Osteocyte (in vitro differentiated cells): ENCODE measurements at regions not wholly inside any gene's neighbourhood (a gene's known extent, or its start where the extent isn't known, plus 50 kb on each side); places are given as distances from the start of the nearest gene placed in this dataset.

ENCODE experiments used
- DNase-seq: peaks from one replicate; pipeline ENCODE4 v3.0.0; 2021; ENCODE audit warnings: mixed read lengths; ENCODE audit not compliant: unreplicated experiment; ENCODE audit errors: extremely low spot score
- H3K27ac Mint-ChIP-seq: one replicate; pipeline ENCODE4 v1.8.0; 2021; ENCODE audit warnings: mild to moderate bottlenecking, mixed read lengths; ENCODE audit not compliant: unreplicated experiment
- H3K27me3 Mint-ChIP-seq: one replicate; pipeline ENCODE4 v1.8.0; 2021; ENCODE audit warnings: mixed read lengths; ENCODE audit not compliant: unreplicated experiment
- H3K36me3 Mint-ChIP-seq: one replicate; pipeline ENCODE4 v1.8.0; 2021; ENCODE audit warnings: mixed read lengths; ENCODE audit not compliant: unreplicated experiment
- H3K4me1 Mint-ChIP-seq: one replicate; pipeline ENCODE4 v1.8.0; 2021; ENCODE audit warnings: mixed read lengths; ENCODE audit not compliant: unreplicated experiment
- H3K4me3 Mint-ChIP-seq: one replicate; pipeline ENCODE4 v1.8.0; 2021; ENCODE audit warnings: mild to moderate bottlenecking, moderate library complexity, mixed read lengths; ENCODE audit not compliant: unreplicated experiment
- H3K9me3 Mint-ChIP-seq: one replicate; pipeline ENCODE4 v1.8.0; 2021; ENCODE audit warnings: mixed read lengths; ENCODE audit not compliant: unreplicated experiment
- TF ChIP-seq, protein P1 (sequence below): fragments of 200-600 bp; sonication (generic); IDR thresholded peaks from 2 replicates; pipeline ENCODE4 v1.5.0; 2021; ENCODE audit warnings: antibody characterized with exemption, mild to moderate bottlenecking, moderate library complexity

DNA sequence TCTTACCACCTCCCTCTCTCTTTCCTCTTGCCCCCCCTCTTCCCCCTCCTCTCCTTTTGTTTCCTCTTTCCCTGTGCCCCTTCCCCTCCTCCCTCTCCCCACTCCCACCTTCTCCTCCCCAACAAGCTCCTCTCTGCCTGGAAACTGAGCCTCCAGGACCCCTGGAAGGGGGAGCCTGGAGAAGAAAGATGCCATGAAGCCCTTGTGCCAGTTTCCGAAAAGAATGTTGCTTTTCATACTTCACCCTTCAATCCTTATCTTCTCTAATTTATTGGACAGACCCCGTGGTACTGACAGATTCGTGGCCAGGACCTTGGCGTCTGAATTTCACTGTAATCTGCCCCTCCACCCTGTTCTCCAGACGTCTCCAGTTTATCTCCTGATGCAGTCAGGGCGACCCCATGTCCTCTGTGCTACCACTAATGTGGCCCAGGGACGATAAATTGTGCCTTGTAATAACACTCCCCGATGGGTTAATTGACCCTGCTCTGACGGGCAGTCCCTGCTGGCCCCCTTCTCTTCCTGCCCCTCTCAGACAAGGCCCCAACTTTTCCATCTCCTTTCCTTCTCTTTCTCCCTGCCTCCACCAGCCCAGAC is 138.4 kb upstream of the GSE1 start:
- TF ChIP-seq, protein P1, sequence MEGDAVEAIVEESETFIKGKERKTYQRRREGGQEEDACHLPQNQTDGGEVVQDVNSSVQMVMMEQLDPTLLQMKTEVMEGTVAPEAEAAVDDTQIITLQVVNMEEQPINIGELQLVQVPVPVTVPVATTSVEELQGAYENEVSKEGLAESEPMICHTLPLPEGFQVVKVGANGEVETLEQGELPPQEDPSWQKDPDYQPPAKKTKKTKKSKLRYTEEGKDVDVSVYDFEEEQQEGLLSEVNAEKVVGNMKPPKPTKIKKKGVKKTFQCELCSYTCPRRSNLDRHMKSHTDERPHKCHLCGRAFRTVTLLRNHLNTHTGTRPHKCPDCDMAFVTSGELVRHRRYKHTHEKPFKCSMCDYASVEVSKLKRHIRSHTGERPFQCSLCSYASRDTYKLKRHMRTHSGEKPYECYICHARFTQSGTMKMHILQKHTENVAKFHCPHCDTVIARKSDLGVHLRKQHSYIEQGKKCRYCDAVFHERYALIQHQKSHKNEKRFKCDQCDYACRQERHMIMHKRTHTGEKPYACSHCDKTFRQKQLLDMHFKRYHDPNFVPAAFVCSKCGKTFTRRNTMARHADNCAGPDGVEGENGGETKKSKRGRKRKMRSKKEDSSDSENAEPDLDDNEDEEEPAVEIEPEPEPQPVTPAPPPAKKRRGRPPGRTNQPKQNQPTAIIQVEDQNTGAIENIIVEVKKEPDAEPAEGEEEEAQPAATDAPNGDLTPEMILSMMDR = no peak
- H3K36me3 Mint-ChIP-seq = no peaks in the 10 kb centered on the region
- H3K4me3 Mint-ChIP-seq = no peak overlapping the region
- no peaks in the 10 kb centered on the region for H3K9me3 Mint-ChIP-seq
- H3K27ac Mint-ChIP-seq = peak overlapping the region; percentile 6
- DNase-seq = no peak
- peaks cover 24% of the 10 kb centered on the region for H3K4me1 Mint-ChIP-seq
- no peaks in the 10 kb centered on the region for H3K27me3 Mint-ChIP-seq

DNA sequence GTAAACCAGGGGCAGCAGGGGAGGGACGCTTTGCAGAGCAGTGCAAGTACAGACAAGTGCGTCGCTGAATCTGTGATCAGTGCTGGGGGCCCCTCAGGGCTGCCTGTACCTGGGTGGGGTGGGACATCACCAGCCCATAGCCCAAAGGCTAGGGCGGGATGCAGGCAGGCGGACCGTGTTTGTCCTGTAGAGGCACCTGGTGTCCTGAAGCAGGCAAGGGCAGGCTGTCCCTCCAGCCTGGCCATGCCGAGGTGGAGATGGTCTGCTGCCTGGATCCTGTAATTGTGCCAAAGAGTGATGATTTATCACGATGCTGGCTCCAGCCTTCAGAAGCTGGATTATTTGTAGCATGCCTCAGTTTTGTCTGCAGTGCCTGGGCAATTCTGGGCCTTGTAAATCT is 137.9 kb upstream of the GSE1 start:
- no peak for DNase-seq
- H3K4me1 Mint-ChIP-seq = peaks cover 25% of the 10 kb centered on the region
- no peaks in the 10 kb centered on the region for H3K36me3 Mint-ChIP-seq
- no peaks in the 10 kb centered on the region for H3K27me3 Mint-ChIP-seq
- TF ChIP-seq, protein P1 = no peak
- no peak overlapping the region for H3K4me3 Mint-ChIP-seq
- no peaks in the 10 kb centered on the region for H3K9me3 Mint-ChIP-seq
- H3K27ac Mint-ChIP-seq = peak overlapping the region; percentile 6

DNA sequence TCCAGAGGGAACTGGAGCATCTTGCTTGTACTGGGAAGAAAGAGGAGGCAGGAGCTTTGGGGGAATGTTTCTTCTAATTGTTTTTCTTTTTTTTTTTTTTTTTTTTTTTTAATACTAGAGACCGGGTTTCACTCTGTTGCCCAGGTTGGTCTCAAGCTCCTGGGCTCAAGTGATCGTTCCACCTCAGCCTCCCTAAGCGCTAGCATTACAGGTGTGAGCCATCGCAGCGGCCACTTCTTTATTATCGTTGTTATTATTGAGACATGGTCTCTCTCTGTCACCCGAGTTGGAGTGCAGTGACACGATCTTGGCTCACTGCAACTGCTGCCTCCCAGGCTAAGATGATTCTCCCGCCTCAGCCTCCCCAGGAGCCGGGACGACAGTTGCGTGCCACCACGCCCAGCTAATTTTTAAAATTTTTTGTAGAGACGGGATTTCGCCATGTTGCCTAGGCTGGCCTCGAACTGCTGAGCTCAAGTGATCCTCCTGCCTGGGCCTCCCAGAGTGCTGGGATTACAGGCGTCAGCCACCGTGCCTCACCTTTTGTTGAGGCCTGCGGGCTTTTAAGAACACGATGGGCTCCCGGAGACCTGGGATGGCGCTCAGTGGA is 137.3 kb upstream of the GSE1 start:
- H3K9me3 Mint-ChIP-seq = no peaks in the 10 kb centered on the region
- H3K36me3 Mint-ChIP-seq = no peaks in the 10 kb centered on the region
- H3K4me3 Mint-ChIP-seq = no peak overlapping the region
- H3K27me3 Mint-ChIP-seq = no peaks in the 10 kb centered on the region
- TF ChIP-seq, protein P1 = no peak
- no peak for DNase-seq
- H3K27ac Mint-ChIP-seq = no peak overlapping the region
- H3K4me1 Mint-ChIP-seq = peaks cover 31% of the 10 kb centered on the region

DNA sequence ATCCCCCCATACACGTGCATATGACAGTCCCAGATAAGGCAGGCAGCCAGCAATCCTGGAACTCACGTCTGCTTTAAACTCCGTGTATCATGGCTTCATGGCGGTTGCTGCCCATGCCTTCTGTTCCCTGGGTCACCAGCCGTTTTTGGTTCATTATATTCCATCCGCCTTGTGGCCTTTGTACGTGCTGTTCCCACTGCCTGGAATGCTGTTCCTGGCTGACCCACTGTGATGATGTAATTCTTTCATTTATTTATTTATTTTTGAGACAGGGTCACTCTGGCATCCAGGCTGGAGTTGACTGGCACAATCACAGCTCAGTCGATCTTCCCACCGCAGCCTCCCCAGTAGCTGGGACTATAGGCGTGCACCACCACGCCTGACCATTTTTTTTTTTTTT is 136.7 kb upstream of the GSE1 start:
- Mint-ChIP-seq H3K27ac (no peak overlapping the region), H3K4me3 (no peak overlapping the region), H3K9me3 (no peaks in the 10 kb centered on the region), H3K4me1 (peaks cover 37% of the 10 kb centered on the region), H3K27me3 (no peaks in the 10 kb centered on the region), H3K36me3 (peaks cover under 1% of the 10 kb centered on the region)
- TF ChIP-seq, protein P1 = no peak
- DNase-seq = no peak

DNA sequence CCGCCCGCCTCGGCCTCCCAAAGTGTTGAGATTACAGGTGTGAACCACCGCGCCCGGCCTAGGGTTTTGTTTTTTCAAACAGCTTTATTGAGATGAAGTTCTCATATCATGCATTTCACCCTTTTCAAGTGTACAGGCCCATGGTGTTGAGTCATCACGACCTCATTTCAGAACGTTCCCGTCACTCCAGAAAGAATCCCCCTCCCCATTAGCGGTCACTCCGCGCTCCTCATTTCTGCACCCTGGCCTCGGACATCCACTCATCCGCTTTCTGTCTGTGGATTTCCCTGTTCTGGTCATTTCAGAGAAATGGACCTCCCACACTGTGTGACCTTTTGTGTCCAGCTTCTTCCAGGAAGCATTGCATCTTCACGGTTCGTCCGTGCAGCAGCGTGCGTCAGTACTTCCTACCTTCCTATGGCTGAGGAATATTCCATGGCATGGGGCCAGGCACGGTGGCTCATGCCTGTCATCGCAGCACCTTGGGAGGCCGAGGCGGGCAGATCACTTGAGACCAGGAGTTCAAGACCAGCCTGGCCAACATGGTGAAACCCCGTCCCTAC is 135.2 kb upstream of the GSE1 start:
- H3K36me3 Mint-ChIP-seq = peaks cover 2% of the 10 kb centered on the region
- H3K4me3 Mint-ChIP-seq = no peak overlapping the region
- no peaks in the 10 kb centered on the region for H3K9me3 Mint-ChIP-seq
- H3K4me1 Mint-ChIP-seq = peaks cover 35% of the 10 kb centered on the region
- no peak overlapping the region for H3K27ac Mint-ChIP-seq
- no peak for DNase-seq
- TF ChIP-seq, protein P1 = no peak
- no peaks in the 10 kb centered on the region for H3K27me3 Mint-ChIP-seq
